OCI-LY1 (cell line): ENCODE measurements at regions not wholly inside any gene's neighbourhood (a gene's known extent, or its start where the extent isn't known, plus 50 kb on each side); places are given as distances from the start of the nearest gene placed in this dataset.

Source experiments
- CTCF ChIP-seq: fragments of 200-600 bp; sonication (generic), shearing (Covaris generic); IDR thresholded peaks from 2 replicates; pipeline ENCODE4 v1.5.1; 2017; ENCODE audit warnings: mild to moderate bottlenecking, antibody characterized with exemption, low read length, moderate library complexity, mixed read lengths
- EZH2 ChIP-seq: fragments of 200-600 bp; sonication (generic), shearing (Covaris generic); IDR thresholded peaks from 2 replicates; pipeline ENCODE4 v1.8.0; 2017; ENCODE audit warnings: borderline replicate concordance, mixed run types, mild to moderate bottlenecking, antibody characterized with exemption, low read length, moderate library complexity, mixed read lengths

GRCh38 chr18:10301831-10302483 is 152.5 kb upstream of the APCDD1 start:
- TF ChIP-seq CTCF: no peak
- TF ChIP-seq EZH2: no peak
